Coronary artery (tissue), 2 donors: ENCODE measurements at regions not wholly inside any gene's neighbourhood (a gene's known extent, or its start where the extent isn't known, plus 50 kb on each side); places are given as distances from the start of the nearest gene placed in this dataset.
"Not testable (repeated sequence)": the region's sequence is repeated elsewhere in the genome, so short reads cannot be mapped to it uniquely, and the experiment has no call there.

Source experiments
- DNase-seq: peaks from one replicate; pipeline ENCODE4 v3.0.0-alpha.2; 2017; ENCODE audit warnings: low spot score
- H3K27ac ChIP-seq, 2 donors: fragments of 200-600 bp; sonication (generic); one replicate each; pipeline ENCODE4 v1.5.1; 2016 to 2019
- H3K4me3 ChIP-seq: fragments of 200-600 bp; sonication (generic); 2 replicates; pipeline ENCODE4 v1.5.1; 2016; ENCODE audit warnings: mild to moderate bottlenecking, moderate library complexity
- TF ChIP-seq, protein P1 (sequence below): fragments of 200-600 bp; sonication (generic); IDR thresholded peaks from one replicate; pipeline ENCODE4 v1.5.1; 2019; ENCODE audit warnings: antibody characterized with exemption

DNA sequence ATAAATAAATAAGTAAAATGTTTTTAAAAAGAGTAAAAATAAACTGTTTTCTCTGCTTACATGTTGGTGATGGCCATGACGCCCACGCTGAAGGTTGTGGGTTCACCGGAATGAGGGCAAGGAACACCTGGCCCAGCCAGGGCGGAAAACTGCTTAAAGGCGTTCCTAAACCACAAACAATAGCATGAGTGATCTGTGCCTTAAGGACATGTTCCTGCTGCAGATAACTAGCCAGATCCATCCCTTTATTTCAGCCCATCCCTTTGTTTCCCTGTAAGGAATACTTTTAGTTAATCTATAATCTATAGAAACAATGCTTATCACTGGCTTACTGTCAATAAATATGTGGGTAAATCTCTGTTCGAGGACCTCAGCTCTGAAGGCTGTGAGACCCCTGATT, 63.3 kb upstream of the CEP78 start:
- not testable (repeated sequence) for DNase-seq, H3K4me3 ChIP-seq, H3K27ac ChIP-seq

DNA sequence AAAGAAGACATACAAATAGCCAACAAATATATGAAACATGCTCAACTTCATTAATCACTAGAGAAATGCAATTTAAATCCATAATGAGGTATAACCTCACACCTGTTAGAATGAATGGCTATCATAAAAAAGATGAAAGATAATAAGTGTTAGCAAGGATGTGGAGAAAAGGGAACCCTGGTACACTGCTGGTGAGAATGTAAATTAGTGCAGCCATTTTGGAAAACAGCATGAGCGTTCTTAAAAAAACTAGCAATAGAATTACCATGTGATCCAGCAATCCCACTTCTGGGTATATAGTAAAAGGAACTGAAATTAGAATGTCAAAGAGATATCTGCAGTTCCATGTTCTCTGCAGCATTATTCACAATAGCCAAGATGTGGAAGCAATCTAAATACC, 64.2 kb upstream of the CEP78 start:
- no peak overlapping the region for H3K27ac ChIP-seq
- DNase-seq: no peak
- TF ChIP-seq, protein P1, sequence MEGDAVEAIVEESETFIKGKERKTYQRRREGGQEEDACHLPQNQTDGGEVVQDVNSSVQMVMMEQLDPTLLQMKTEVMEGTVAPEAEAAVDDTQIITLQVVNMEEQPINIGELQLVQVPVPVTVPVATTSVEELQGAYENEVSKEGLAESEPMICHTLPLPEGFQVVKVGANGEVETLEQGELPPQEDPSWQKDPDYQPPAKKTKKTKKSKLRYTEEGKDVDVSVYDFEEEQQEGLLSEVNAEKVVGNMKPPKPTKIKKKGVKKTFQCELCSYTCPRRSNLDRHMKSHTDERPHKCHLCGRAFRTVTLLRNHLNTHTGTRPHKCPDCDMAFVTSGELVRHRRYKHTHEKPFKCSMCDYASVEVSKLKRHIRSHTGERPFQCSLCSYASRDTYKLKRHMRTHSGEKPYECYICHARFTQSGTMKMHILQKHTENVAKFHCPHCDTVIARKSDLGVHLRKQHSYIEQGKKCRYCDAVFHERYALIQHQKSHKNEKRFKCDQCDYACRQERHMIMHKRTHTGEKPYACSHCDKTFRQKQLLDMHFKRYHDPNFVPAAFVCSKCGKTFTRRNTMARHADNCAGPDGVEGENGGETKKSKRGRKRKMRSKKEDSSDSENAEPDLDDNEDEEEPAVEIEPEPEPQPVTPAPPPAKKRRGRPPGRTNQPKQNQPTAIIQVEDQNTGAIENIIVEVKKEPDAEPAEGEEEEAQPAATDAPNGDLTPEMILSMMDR: no peak
- no peak overlapping the region for H3K4me3 ChIP-seq

DNA sequence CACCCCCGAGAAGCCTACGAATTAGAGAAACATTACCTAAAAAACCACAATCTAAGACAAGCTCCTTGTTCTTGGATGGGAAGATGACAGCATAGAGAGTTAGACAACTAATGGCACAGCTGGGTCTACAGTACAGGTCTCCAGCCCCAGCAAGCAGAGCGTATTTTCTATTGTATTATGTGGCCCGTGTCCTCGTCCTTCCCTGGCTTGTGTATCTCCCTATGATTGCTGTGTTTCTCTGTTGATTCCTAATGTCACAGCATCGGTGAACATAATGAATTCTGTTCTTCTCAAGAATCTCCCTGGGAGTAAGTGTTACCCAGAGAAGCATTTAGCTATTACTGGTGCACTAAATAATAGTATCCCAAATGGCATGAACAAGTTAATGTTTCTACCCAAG, 66.8 kb upstream of the CEP78 start:
- DNase-seq: no peak
- no peak overlapping the region for H3K27ac ChIP-seq
- TF ChIP-seq, protein P1: no peak
- H3K4me3 ChIP-seq: no peak overlapping the region

DNA sequence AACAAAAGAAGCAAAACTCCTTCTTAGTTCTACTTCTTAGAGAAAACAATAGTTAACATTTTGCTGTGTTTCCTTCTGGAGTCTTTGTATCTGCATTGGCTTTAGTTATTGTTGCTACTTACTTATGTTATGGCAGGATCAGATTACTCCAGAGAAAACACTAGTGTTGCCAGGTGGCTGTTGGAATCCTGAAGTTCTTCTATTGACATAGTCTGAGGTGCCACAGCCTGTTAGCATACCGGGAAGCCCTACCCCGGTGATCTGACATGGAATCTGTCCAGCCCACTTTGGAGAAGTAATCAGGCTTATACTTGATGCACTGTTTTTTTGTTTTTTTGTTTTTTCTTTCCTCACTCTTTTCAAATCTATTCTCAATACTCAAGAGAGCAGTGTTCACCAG, 68.5 kb upstream of the CEP78 start:
- no peak for DNase-seq
- TF ChIP-seq, protein P1: no peak
- Histone ChIP-seq H3K4me3 (no peak overlapping the region), H3K27ac (no peak overlapping the region)

DNA sequence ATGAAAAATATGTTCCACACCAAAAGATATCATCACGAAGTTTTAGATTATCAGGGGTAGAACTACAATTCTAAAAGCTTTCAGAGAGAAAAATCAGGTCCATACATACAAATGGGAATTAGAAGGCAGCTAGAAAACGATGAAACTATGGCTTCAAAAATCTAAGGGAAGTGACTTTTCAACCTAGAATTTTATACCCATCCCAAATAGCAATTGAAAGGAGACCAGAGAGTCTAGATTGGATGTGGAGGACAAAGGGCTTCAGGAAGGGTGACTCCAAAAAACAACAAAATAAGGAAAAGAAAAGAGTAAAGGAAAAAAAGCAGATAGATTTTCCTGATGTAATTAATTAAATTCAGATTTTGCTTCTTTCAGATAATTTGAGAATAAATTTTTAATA, 72.0 kb upstream of the CEP78 start:
- no peak for DNase-seq
- H3K4me3 ChIP-seq: no peak overlapping the region
- no peak overlapping the region for H3K27ac ChIP-seq
- TF ChIP-seq, protein P1: no peak

DNA sequence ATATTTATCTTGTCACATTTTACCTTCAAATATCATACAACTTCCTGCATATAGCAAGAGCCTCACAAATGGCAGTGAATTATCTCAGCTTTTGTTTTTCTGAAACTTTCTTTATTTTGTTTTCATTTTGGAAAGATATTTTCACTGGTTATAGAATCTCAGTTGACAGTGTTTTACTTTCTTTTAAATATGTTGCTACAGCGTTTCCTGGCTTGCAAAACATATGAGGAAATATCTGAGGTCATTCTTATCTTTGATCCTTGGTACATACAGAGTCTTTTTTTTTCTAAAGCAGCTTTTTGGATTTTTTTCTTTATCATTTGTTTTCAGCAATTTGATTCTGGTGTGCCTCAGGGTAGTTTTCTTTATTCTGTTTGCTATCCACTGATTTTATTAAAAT, 77.6 kb upstream of the CEP78 start:
- H3K4me3 ChIP-seq: no peak overlapping the region
- TF ChIP-seq, protein P1: no peak
- no peak overlapping the region for H3K27ac ChIP-seq
- no peak for DNase-seq

DNA sequence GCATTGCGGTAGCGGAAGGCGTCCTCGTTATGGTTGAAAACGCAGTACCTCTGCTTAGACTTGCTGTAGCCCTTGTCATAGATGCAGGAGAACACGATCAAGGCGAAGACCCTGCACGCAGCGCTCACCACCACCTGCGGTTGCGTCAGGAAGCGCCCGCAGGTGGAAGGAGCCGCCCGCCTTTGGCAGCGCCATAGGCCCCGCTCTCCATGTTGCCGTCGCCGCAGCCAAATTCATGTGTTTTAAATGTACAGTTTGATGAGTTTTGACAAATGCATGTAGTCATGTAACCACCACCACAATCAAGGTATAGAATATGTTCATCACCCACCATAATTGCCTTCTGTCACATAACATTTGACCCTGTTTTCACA, 84.9 kb upstream of the CEP78 start:
- no peak overlapping the region for H3K4me3 ChIP-seq
- no peak for DNase-seq
- TF ChIP-seq, protein P1: no peak
- no peak overlapping the region for H3K27ac ChIP-seq
